SU-DHL-6 (cell line): ENCODE measurements at regions not wholly inside any gene's neighbourhood (a gene's known extent, or its start where the extent isn't known, plus 50 kb on each side); places are given as distances from the start of the nearest gene placed in this dataset.

Experiments
- EZH2phosphoT487 ChIP-seq: fragments of 200-600 bp; sonication (generic), shearing (Covaris generic); conservative IDR thresholded peaks from 2 replicates; pipeline ENCODE4 v1.6.1; 2018; ENCODE audit warnings: mild to moderate bottlenecking, antibody characterized with exemption, low read length, moderate library complexity, mixed read lengths
- TF ChIP-seq, protein P1 (sequence below): fragments of 200-600 bp; sonication (generic); IDR thresholded peaks from one replicate; pipeline ENCODE4 v1.5.1; 2017; ENCODE audit warnings: antibody characterized with exemption, mild to moderate bottlenecking, low read length, moderate library complexity; ENCODE audit not compliant: insufficient read depth, poor library complexity, severe bottlenecking

DNA sequence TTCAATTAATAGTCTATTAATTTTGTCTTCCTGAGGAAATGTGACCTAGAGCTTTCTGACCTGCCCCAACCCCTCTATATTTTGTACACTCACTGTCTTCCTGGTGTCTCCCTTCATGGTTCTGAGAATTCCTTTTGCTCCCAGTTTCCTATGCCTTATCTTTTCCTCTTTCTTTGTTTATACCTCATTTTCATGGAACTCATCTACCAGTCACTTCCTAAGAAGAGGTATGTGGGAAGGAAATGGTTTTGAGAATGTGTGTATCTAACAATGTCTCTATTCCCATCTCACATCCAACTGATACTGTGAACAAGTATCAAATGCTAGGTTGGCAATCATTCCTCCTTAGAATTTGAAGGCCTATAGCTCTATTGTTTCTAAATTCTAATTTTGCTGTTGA lies 245.1 kb upstream of the EGLN3 start:
- TF ChIP-seq, protein P1, sequence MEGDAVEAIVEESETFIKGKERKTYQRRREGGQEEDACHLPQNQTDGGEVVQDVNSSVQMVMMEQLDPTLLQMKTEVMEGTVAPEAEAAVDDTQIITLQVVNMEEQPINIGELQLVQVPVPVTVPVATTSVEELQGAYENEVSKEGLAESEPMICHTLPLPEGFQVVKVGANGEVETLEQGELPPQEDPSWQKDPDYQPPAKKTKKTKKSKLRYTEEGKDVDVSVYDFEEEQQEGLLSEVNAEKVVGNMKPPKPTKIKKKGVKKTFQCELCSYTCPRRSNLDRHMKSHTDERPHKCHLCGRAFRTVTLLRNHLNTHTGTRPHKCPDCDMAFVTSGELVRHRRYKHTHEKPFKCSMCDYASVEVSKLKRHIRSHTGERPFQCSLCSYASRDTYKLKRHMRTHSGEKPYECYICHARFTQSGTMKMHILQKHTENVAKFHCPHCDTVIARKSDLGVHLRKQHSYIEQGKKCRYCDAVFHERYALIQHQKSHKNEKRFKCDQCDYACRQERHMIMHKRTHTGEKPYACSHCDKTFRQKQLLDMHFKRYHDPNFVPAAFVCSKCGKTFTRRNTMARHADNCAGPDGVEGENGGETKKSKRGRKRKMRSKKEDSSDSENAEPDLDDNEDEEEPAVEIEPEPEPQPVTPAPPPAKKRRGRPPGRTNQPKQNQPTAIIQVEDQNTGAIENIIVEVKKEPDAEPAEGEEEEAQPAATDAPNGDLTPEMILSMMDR: no peak
- TF ChIP-seq EZH2phosphoT487: no peak
